ENCODE measurements at regions not wholly inside any gene's neighbourhood (a gene's known extent, or its start where the extent isn't known, plus 50 kb on each side); places are given as distances from the start of the nearest gene placed in this dataset.

- no peak overlapping the region for H3K4me3 ChIP-seq (ENCODE audit: low read depth, poor library complexity, severe bottlenecking)
- intact Hi-C loops (cut with DNase I; ENCODE audit: low total_unique reads) = no loop called here
- DNase-seq (ENCODE audit: low spot score in 2 of 2) = peak in 1 of 2 donors; percentile 75
- WGBS, 2 donors = 89 to 93% methylated on average over 16 of the region's 16 CpGs
- TF ChIP-seq POLR2A (IDR thresholded peaks at IDR 0.05) = no peak
- no peak for TF ChIP-seq CTCF (IDR thresholded peaks at IDR 0.05)
These were observed 56.9 kb upstream of the PPP2R2D start for GRCh38 chr10:131843881-131844284.

GRCh38 chr10:131844529-131845084 is 56.2 kb upstream of the PPP2R2D start:
- DNase-seq (ENCODE audit: low spot score in 2 of 2) = peak in 1 of 2 donors; percentile 70
- intact Hi-C loops (cut with DNase I; ENCODE audit: low total_unique reads) = no loop called here
- H3K4me3 ChIP-seq (ENCODE audit: low read depth, poor library complexity, severe bottlenecking) = no peak overlapping the region
- TF ChIP-seq CTCF (IDR thresholded peaks at IDR 0.05) (no peak), POLR2A (IDR thresholded peaks at IDR 0.05) (no peak)
- 90% methylated on average over 22 of the region's 22 CpGs for whole genome bisulfite sequencing, 2 donors

GRCh38 chr10:131845505-131846239 is 55.1 kb upstream of the PPP2R2D start:
- intact Hi-C loops (cut with DNase I; ENCODE audit: low total_unique reads) = no loop called here
- TF ChIP-seq CTCF (IDR thresholded peaks at IDR 0.05) (no peak), POLR2A (IDR thresholded peaks at IDR 0.05) (no peak)
- whole genome bisulfite sequencing, 2 donors = 76 to 80% methylated on average over 25 to 26 of the region's 26 CpGs
- H3K4me3 ChIP-seq (ENCODE audit: low read depth, poor library complexity, severe bottlenecking) = no peak overlapping the region
- peak in 1 of 2 donors; percentile 72 for DNase-seq (ENCODE audit: low spot score in 2 of 2)

GRCh38 chr10:131846240-131847101 is 54.3 kb upstream of the PPP2R2D start:
- intact Hi-C loops (cut with DNase I; ENCODE audit: low total_unique reads) = no loop called here
- WGBS, 2 donors = 62 to 67% methylated on average over 26 of the region's 26 CpGs
- H3K4me3 ChIP-seq (ENCODE audit: low read depth, poor library complexity, severe bottlenecking) = no peak overlapping the region
- peak in 1 of 2 donors; percentile 83 for DNase-seq (ENCODE audit: low spot score in 2 of 2)
- TF ChIP-seq CTCF (IDR thresholded peaks at IDR 0.05) = no peak
- no peak for TF ChIP-seq POLR2A (IDR thresholded peaks at IDR 0.05)

GRCh38 chr10:131847241-131847783 is 53.5 kb upstream of the PPP2R2D start:
- peak in 1 of 2 donors; percentile 77 for DNase-seq (ENCODE audit: low spot score in 2 of 2)

More at GRCh38 chr10:131847241-131847783, 53.5 kb upstream of the PPP2R2D start:
- TF ChIP-seq POLR2A (IDR thresholded peaks at IDR 0.05) (no peak), CTCF (IDR thresholded peaks at IDR 0.05) (no peak)
- WGBS, 2 donors = 79 to 81% methylated on average over 24 to 25 of the region's 25 CpGs
- intact Hi-C loops (cut with DNase I; ENCODE audit: low total_unique reads) = no loop called here
- H3K4me3 ChIP-seq (ENCODE audit: low read depth, poor library complexity, severe bottlenecking) = no peak overlapping the region
